Prostate gland (tissue), 2 donors: ENCODE measurements at regions not wholly inside any gene's neighbourhood (a gene's known extent, or its start where the extent isn't known, plus 50 kb on each side); places are given as distances from the start of the nearest gene placed in this dataset.

Source experiments
- CTCF ChIP-seq, 4 experiments: fragments of 200-600 bp in 2 of 4; fragments of 450-650 bp in 2 of 4; sonication (generic) in 2 of 4; IDR thresholded peaks; 1 replicate in 3 of 4; 2 replicates in 1 of 4; pipeline ENCODE4 v1.5.1; 2016 to 2019; ENCODE audit warnings: antibody characterized with exemption in 4 of 4, mild to moderate bottlenecking in 2 of 4, moderate library complexity in 2 of 4
- POLR2A ChIP-seq: fragments of 450-650 bp; IDR thresholded peaks from one replicate; pipeline ENCODE4 v1.6.1; 2016; ENCODE audit warnings: antibody characterized with exemption, mild to moderate bottlenecking

GRCh38 chr2:235320326-235320725, 173.5 kb upstream of the AGAP1 start:
- no peak for TF ChIP-seq CTCF (IDR thresholded peaks at IDR 0.05)
- TF ChIP-seq POLR2A, result no peak
